Activated CD8-positive, alpha-beta T cell treated with anti-CD3 and anti-CD28 coated beads for 36 hours (primary cell): ENCODE measurements at regions not wholly inside any gene's neighbourhood (a gene's known extent, or its start where the extent isn't known, plus 50 kb on each side); places are given as distances from the start of the nearest gene placed in this dataset.

Source experiments
- ATAC-seq: fragments of 200-7000 bp; cut with Tn5 transposase; one replicate; pipeline ENCODE4 v1.10.0; 2021; ENCODE audit warnings: mild to moderate bottlenecking, moderate library complexity
- CTCF ChIA-PET: fragments of 350-600 bp; sonication (Branson Sonifier 250); formaldehyde crosslinking; loops from one replicate; lab custom pipeline; 2021; ENCODE audit warnings: antibody characterized with exemption; lab: Charles Lee
- POLR2A ChIA-PET: fragments of 350-600 bp; sonication (Branson Sonifier 250); formaldehyde crosslinking; loops from one replicate; lab custom pipeline; 2021; ENCODE audit warnings: antibody characterized with exemption; lab: Charles Lee
- DNase-seq: peaks from one replicate; pipeline ENCODE4 v3.0.0-alpha.2; 2020
- H3K27ac Mint-ChIP-seq: one replicate; pipeline ENCODE4 v1.8.0; 2021; ENCODE audit warnings: mild to moderate bottlenecking, mixed read lengths
- H3K27me3 Mint-ChIP-seq: one replicate; pipeline ENCODE4 v1.8.0; 2021; ENCODE audit warnings: mixed read lengths
- H3K36me3 Mint-ChIP-seq: one replicate; pipeline ENCODE4 v1.8.0; 2021; ENCODE audit warnings: low read depth, mixed read lengths
- H3K4me1 Mint-ChIP-seq: one replicate; pipeline ENCODE4 v1.8.0; 2021; ENCODE audit warnings: low read depth, mixed read lengths
- H3K4me3 Mint-ChIP-seq: one replicate; pipeline ENCODE4 v1.8.0; 2021; ENCODE audit warnings: mild to moderate bottlenecking, moderate library complexity, mixed read lengths
- H3K9me3 Mint-ChIP-seq: one replicate; pipeline ENCODE4 v1.8.0; 2021; ENCODE audit warnings: mixed read lengths
- CTCF ChIP-seq: fragments of 200-600 bp; IDR thresholded peaks from one replicate; pipeline ENCODE4 v1.8.0; 2022; ENCODE audit warnings: antibody characterized with exemption, mild to moderate bottlenecking
- intact Hi-C: fragments of 100-400 bp; cut with micrococcal nuclease; formaldehyde crosslinking; loops from one replicate; pipeline ENCODE4 v1.10.0; 2022

GRCh38 chr13:90315061-90315460 is 1032.4 kb upstream of the MIR17HG start:
- intact Hi-C loops = no loop called here
- Mint-ChIP-seq H3K9me3 (peaks cover 6% of the 10 kb centered on the region), H3K4me3 (no peak overlapping the region), H3K4me1 (no peaks in the 10 kb centered on the region), H3K36me3 (no peaks in the 10 kb centered on the region), H3K27ac (no peak overlapping the region), H3K27me3 (no peaks in the 10 kb centered on the region)
- TF ChIP-seq CTCF = no peak
- ChIA-PET CTCF (no interaction called here), POLR2A (no interaction called here)
- DNase-seq = no peak
- ATAC-seq = no peak

DNA sequence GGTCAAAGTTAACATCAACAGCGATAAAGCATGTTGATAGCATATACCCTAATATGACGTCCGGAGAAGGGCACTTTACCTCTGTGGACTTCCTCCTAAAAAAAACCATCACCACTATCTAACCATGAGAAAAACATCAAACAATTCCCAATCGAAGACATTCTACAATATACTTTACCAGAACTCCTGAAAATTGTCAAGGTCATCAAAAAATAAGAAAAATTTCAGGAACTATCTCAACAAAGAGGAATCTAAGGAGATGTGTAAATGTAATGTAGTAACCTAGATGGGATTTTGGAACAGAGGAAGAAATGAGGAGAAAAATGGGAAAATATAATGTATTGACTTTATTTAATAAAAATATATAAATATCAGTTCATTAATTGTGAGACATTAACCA is 1026.8 kb upstream of the MIR17HG start:
- Mint-ChIP-seq H3K4me3 (no peak overlapping the region), H3K9me3 (peaks cover 11% of the 10 kb centered on the region), H3K27ac (no peak overlapping the region), H3K4me1 (no peaks in the 10 kb centered on the region), H3K36me3 (no peaks in the 10 kb centered on the region), H3K27me3 (no peaks in the 10 kb centered on the region)
- DNase-seq (no peak), ATAC-seq (no peak)
- intact Hi-C loops = no loop called here
- no peak for TF ChIP-seq CTCF
- POLR2A ChIA-PET = no interaction called here
- CTCF ChIA-PET = no interaction called here

- no peak overlapping the region for H3K27ac Mint-ChIP-seq
Measured at GRCh38 chr13:90321281-90321931, 1026.1 kb upstream of the MIR17HG start.

GRCh38 chr13:90329641-90330040 is 1017.8 kb upstream of the MIR17HG start:
- TF ChIP-seq CTCF = no peak
- H3K4me3 Mint-ChIP-seq = no peak overlapping the region
- no peaks in the 10 kb centered on the region for H3K36me3 Mint-ChIP-seq
- peaks cover 3% of the 10 kb centered on the region for H3K9me3 Mint-ChIP-seq
- DNase-seq (no peak), ATAC-seq (no peak)
- no peak overlapping the region for H3K27ac Mint-ChIP-seq
- H3K27me3 Mint-ChIP-seq = no peaks in the 10 kb centered on the region
- H3K4me1 Mint-ChIP-seq = no peaks in the 10 kb centered on the region
- intact Hi-C loops = no loop called here
- CTCF ChIA-PET = no interaction called here
- POLR2A ChIA-PET = no interaction called here

More at GRCh38 chr13:90321281-90321931, 1026.1 kb upstream of the MIR17HG start:
- H3K9me3 Mint-ChIP-seq = peaks cover 11% of the 10 kb centered on the region
- no peak for DNase-seq
- CTCF ChIA-PET = no interaction called here
- no peak for TF ChIP-seq CTCF
- POLR2A ChIA-PET = interaction anchor here (1.1 kb wide), 1 partner anchor 14 kb away, joined by 3 read pairs; no protein-coding TSS in a partner anchor
- H3K36me3 Mint-ChIP-seq = no peaks in the 10 kb centered on the region
- no peaks in the 10 kb centered on the region for H3K4me1 Mint-ChIP-seq
- H3K27me3 Mint-ChIP-seq = no peaks in the 10 kb centered on the region
- no peak overlapping the region for H3K4me3 Mint-ChIP-seq
- intact Hi-C loops = no loop called here
- ATAC-seq = no peak

- Mint-ChIP-seq H3K36me3 (no peaks in the 10 kb centered on the region), H3K4me1 (no peaks in the 10 kb centered on the region), H3K9me3 (peaks cover 3% of the 10 kb centered on the region), H3K27me3 (no peaks in the 10 kb centered on the region), H3K4me3 (no peak overlapping the region), H3K27ac (no peak overlapping the region)
- no peak for TF ChIP-seq CTCF
- no peak for DNase-seq
- ChIA-PET CTCF (no interaction called here), POLR2A (no interaction called here)
- no peak for ATAC-seq
- intact Hi-C loops = no loop called here
Measured at GRCh38 chr13:90331974-90332373, 1015.5 kb upstream of the MIR17HG start.
